Osteocyte (in vitro differentiated cells): ENCODE measurements at regions not wholly inside any gene's neighbourhood (a gene's known extent, or its start where the extent isn't known, plus 50 kb on each side); places are given as distances from the start of the nearest gene placed in this dataset.
A peak's percentile ranks its signal among the peaks of the same experiment; 100 is the strongest.

ENCODE experiments used
- DNase-seq: peaks from one replicate; pipeline ENCODE4 v3.0.0; 2021; ENCODE audit warnings: mixed read lengths; ENCODE audit not compliant: unreplicated experiment; ENCODE audit errors: extremely low spot score
- H3K27ac Mint-ChIP-seq: one replicate; pipeline ENCODE4 v1.8.0; 2021; ENCODE audit warnings: mild to moderate bottlenecking, mixed read lengths; ENCODE audit not compliant: unreplicated experiment
- H3K27me3 Mint-ChIP-seq: one replicate; pipeline ENCODE4 v1.8.0; 2021; ENCODE audit warnings: mixed read lengths; ENCODE audit not compliant: unreplicated experiment
- H3K36me3 Mint-ChIP-seq: one replicate; pipeline ENCODE4 v1.8.0; 2021; ENCODE audit warnings: mixed read lengths; ENCODE audit not compliant: unreplicated experiment
- H3K4me1 Mint-ChIP-seq: one replicate; pipeline ENCODE4 v1.8.0; 2021; ENCODE audit warnings: mixed read lengths; ENCODE audit not compliant: unreplicated experiment
- H3K4me3 Mint-ChIP-seq: one replicate; pipeline ENCODE4 v1.8.0; 2021; ENCODE audit warnings: mild to moderate bottlenecking, moderate library complexity, mixed read lengths; ENCODE audit not compliant: unreplicated experiment
- H3K9me3 Mint-ChIP-seq: one replicate; pipeline ENCODE4 v1.8.0; 2021; ENCODE audit warnings: mixed read lengths; ENCODE audit not compliant: unreplicated experiment
- CTCF ChIP-seq: fragments of 200-600 bp; sonication (generic); IDR thresholded peaks from 2 replicates; pipeline ENCODE4 v1.5.0; 2021; ENCODE audit warnings: antibody characterized with exemption, mild to moderate bottlenecking, moderate library complexity

- DNase-seq: peak; percentile 84
- no peak for TF ChIP-seq CTCF
- Mint-ChIP-seq H3K9me3 (no peaks in the 10 kb centered on the region), H3K27ac (peak overlapping the region; percentile 90), H3K36me3 (no peaks in the 10 kb centered on the region), H3K4me1 (peaks cover 39% of the 10 kb centered on the region), H3K4me3 (no peak overlapping the region), H3K27me3 (no peaks in the 10 kb centered on the region)
Measured at GRCh38 chr10:88152728-88153133, 289.3 kb downstream of the PTEN start.

GRCh38 chr10:88154596-88155250 lies 291.3 kb downstream of the PTEN start:
- H3K4me1 Mint-ChIP-seq: peaks cover 49% of the 10 kb centered on the region
- no peak for DNase-seq
- H3K4me3 Mint-ChIP-seq: no peak overlapping the region
- no peak overlapping the region for H3K27ac Mint-ChIP-seq
- no peak for TF ChIP-seq CTCF
- H3K36me3 Mint-ChIP-seq: no peaks in the 10 kb centered on the region
- no peaks in the 10 kb centered on the region for H3K9me3 Mint-ChIP-seq
- H3K27me3 Mint-ChIP-seq: no peaks in the 10 kb centered on the region

GRCh38 chr10:88156341-88156740 lies 292.9 kb downstream of the PTEN start:
- no peak for TF ChIP-seq CTCF
- Mint-ChIP-seq H3K27ac (no peak overlapping the region), H3K9me3 (no peaks in the 10 kb centered on the region), H3K4me1 (peaks cover 46% of the 10 kb centered on the region), H3K4me3 (no peak overlapping the region), H3K36me3 (no peaks in the 10 kb centered on the region), H3K27me3 (no peaks in the 10 kb centered on the region)
- DNase-seq: no peak

- Mint-ChIP-seq H3K36me3 (no peaks in the 10 kb centered on the region), H3K27me3 (no peaks in the 10 kb centered on the region), H3K9me3 (no peaks in the 10 kb centered on the region), H3K4me3 (no peak overlapping the region), H3K4me1 (peaks cover 36% of the 10 kb centered on the region), H3K27ac (peak overlapping the region; percentile 77)
- no peak for TF ChIP-seq CTCF
- DNase-seq: no peak
Measured at GRCh38 chr10:88157981-88158465, 294.6 kb downstream of the PTEN start.

GRCh38 chr10:88158526-88159122 lies 295.2 kb downstream of the PTEN start:
- no peaks in the 10 kb centered on the region for H3K27me3 Mint-ChIP-seq

More at GRCh38 chr10:88158526-88159122, 295.2 kb downstream of the PTEN start:
- Mint-ChIP-seq H3K36me3 (no peaks in the 10 kb centered on the region), H3K9me3 (no peaks in the 10 kb centered on the region), H3K27ac (peak overlapping the region; percentile 77), H3K4me3 (no peak overlapping the region), H3K4me1 (peaks cover 33% of the 10 kb centered on the region)
- TF ChIP-seq CTCF: no peak
- DNase-seq: no peak
